BJ (cell line): ENCODE measurements at regions not wholly inside any gene's neighbourhood (a gene's known extent, or its start where the extent isn't known, plus 50 kb on each side); places are given as distances from the start of the nearest gene placed in this dataset.

Experiments used
- CTCF ChIA-PET: fragments of 350-600 bp; formaldehyde crosslinking; extraction: SDS; loops from one replicate; lab custom pipeline; 2021; ENCODE audit warnings: antibody characterized with exemption, inconsistent platforms; lab: Yijun Ruan, JAX
- POLR2A ChIA-PET: fragments of 300-600 bp; sonication (Branson Sonifier 250); formaldehyde crosslinking; extraction: SDS; loops from one replicate; lab custom pipeline; 2021; ENCODE audit warnings: antibody characterized with exemption; lab: Charles Lee
- DNase-seq: peaks from one replicate; pipeline ENCODE4 v3.0.0-alpha.2; 2011; ENCODE audit warnings: low read depth
- H3K27me3 ChIP-seq: 2 replicates; pipeline ENCODE4 v1.6.0; 2011; ENCODE audit warnings: low read length; ENCODE audit not compliant: control insufficient read depth, insufficient read depth
- H3K36me3 ChIP-seq: 2 replicates; pipeline ENCODE4 v1.5.1; 2011; ENCODE audit warnings: low read length; ENCODE audit not compliant: control insufficient read depth, insufficient read depth
- H3K4me3 ChIP-seq: 2 replicates; pipeline ENCODE4 v1.5.1; 2011; ENCODE audit warnings: low read depth, mild to moderate bottlenecking, control low read depth, low read length
- CTCF ChIP-seq: IDR thresholded peaks from 2 replicates; pipeline ENCODE4 v1.5.1; 2011; ENCODE audit warnings: low read depth, mild to moderate bottlenecking, control low read depth, inconsistent platforms, low read length, moderate library complexity; ENCODE audit not compliant: insufficient read depth

DNA sequence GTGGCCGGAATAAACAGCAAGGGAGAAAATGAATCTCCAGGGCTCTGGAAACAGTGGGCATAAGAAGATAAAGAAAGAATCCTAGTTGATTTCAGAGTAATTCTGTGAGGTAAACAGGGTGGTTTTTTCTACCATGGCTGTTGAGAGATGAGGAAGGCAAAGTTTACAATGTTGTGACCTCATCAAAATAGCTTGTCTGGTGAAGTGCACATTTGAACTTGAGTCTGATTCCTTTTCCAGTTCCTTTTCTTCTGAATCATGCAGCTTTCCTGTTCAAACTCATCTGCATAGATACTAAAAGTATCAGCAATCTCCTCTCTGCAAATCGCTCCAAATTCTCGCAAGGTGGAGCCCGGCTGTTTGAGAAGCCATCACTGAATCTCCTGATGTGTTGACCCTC lies 161.7 kb downstream of the PLPP3 start:
- DNase-seq, result no peak
- Histone ChIP-seq H3K36me3 (no peaks in the 10 kb centered on the region), H3K27me3 (no peaks in the 10 kb centered on the region), H3K4me3 (no peak overlapping the region)
- CTCF ChIA-PET, result interaction anchor here (0.6 to 1.1 kb wide), 2 partner anchors 21 to 125 kb away, joined by 3 read pairs; no protein-coding TSS in a partner anchor
- POLR2A ChIA-PET, result no interaction called here
- no peak for TF ChIP-seq CTCF

GRCh38 chr1:56416495-56416894 lies 162.9 kb downstream of the PLPP3 start:
- H3K4me3 ChIP-seq, result no peak overlapping the region
- POLR2A ChIA-PET, result no interaction called here
- no peak for DNase-seq
- H3K27me3 ChIP-seq, result no peaks in the 10 kb centered on the region
- CTCF ChIA-PET, result interaction anchor here (1.5 kb wide), 1 partner anchor 9 kb away, joined by 3 read pairs; no protein-coding TSS in a partner anchor
- no peak for TF ChIP-seq CTCF
- no peaks in the 10 kb centered on the region for H3K36me3 ChIP-seq

GRCh38 chr1:56415720-56416119 lies 163.6 kb downstream of the PLPP3 start:
- POLR2A ChIA-PET, result no interaction called here
- Histone ChIP-seq H3K27me3 (no peaks in the 10 kb centered on the region), H3K4me3 (no peak overlapping the region), H3K36me3 (no peaks in the 10 kb centered on the region)
- CTCF ChIA-PET, result interaction anchor here (1.5 kb wide), 1 partner anchor 10 kb away, joined by 3 read pairs; no protein-coding TSS in a partner anchor
- no peak for TF ChIP-seq CTCF
- no peak for DNase-seq

- Histone ChIP-seq H3K4me3 (no peak overlapping the region), H3K36me3 (no peaks in the 10 kb centered on the region), H3K27me3 (no peaks in the 10 kb centered on the region)
- DNase-seq, result no peak
- ChIA-PET POLR2A (no interaction called here), CTCF (no interaction called here)
- no peak for TF ChIP-seq CTCF
These were observed 164.1 kb downstream of the PLPP3 start for GRCh38 chr1:56415258-56415657.

DNA sequence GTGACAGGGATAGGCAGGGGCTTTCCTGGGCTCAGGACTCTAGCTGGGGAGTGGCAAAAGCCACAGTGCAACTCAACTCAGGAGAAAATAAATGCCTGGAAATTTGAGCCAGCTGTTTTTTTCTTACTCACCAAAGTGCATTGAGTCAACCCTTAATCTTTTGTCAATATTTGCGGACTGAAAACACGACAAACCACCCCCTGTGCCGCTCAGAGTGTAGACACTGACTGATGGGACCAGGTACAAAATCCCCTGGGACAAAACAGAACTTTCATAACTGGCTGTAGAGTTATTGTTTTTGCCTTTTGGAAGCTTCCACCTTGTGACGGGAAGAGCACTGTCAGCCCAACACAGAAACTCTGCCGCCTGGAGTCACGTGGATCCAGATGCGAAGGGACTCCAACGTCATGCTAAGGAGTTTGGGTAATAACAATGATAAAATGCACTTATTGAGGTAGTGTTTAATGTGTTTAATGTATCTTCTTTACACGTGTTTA lies 164.6 kb downstream of the PLPP3 start:
- Histone ChIP-seq H3K36me3 (no peaks in the 10 kb centered on the region), H3K27me3 (no peaks in the 10 kb centered on the region), H3K4me3 (no peak overlapping the region)
- no peak for TF ChIP-seq CTCF
- no peak for DNase-seq
- POLR2A ChIA-PET, result no interaction called here
- CTCF ChIA-PET, result no interaction called here
